HG02763 (cell line): ENCODE measurements at regions not wholly inside any gene's neighbourhood (a gene's known extent, or its start where the extent isn't known, plus 50 kb on each side); places are given as distances from the start of the nearest gene placed in this dataset.

Source experiments
- ATAC-seq: cut with Tn5 transposase; IDR thresholded peaks from one replicate; pipeline ENCODE4 v1.9.1; 2021; ENCODE audit warnings: mild to moderate bottlenecking, moderate library complexity; ENCODE audit not compliant: unreplicated experiment

DNA sequence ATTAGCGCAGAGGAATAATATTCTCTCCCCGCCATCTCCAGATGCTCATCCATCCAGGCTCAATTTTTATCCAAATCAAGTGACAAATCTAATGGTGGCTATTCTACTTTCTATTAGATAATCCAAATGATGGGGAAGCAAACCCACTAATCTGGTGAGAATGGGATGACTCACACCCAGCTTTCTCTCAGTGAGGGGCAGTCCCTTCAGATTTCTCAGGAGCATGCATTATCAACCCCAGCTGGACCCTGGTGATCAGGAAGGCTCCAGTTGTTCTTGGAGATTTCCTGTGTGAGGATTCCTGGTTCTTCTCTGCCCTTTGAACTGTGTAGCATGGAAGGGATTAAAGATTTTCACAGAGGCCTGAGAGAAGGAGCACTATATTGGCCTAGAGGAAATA, 358.0 kb downstream of the WDR72 start:
- no peak for ATAC-seq

- ATAC-seq, result no peak
These were observed 358.5 kb downstream of the WDR72 start for GRCh38 chr15:53400986-53401385.

- no peak for ATAC-seq
These were observed 362.3 kb downstream of the WDR72 start for GRCh38 chr15:53397041-53397616.

DNA sequence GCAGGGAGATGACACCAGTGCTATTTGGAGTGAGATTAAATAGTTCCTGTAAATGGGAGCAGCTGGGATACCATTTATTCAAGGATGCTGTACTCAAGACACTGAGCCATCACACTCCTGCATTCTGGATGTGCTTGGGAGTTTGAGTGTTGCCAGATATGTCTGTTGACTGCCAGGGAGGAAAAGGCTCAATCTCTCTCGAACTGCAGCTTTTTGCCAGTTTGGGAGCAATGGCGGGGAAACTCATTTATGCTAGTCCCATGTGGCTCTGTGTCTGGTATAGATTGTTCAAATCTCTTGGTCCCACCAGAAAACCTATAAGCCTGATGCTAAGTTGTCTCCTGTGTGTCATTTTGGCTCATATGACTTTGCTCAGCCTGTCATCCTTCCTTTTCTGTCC, 363.6 kb downstream of the WDR72 start:
- ATAC-seq, result no peak

DNA sequence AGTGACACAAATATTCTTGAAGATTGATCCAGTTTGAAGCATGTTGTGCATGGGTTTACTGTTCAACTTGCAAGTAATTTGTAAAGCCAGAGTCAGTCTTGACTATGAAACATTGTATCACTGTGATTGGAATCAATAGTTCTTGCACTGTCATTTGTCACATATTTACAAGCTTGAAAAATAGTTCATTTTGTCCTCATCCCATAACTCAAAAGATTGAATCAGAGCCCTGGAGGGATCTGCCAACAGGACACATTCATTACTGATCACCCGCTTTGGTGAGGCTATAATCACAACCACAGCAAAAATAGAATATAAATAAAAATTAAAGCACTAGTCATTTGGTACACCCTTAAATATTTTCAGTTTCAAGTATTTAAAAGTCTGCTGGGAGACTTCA, 368.9 kb downstream of the WDR72 start:
- no peak for ATAC-seq

GRCh38 chr15:53389271-53390037, 370.0 kb downstream of the WDR72 start:
- ATAC-seq, result no peak

DNA sequence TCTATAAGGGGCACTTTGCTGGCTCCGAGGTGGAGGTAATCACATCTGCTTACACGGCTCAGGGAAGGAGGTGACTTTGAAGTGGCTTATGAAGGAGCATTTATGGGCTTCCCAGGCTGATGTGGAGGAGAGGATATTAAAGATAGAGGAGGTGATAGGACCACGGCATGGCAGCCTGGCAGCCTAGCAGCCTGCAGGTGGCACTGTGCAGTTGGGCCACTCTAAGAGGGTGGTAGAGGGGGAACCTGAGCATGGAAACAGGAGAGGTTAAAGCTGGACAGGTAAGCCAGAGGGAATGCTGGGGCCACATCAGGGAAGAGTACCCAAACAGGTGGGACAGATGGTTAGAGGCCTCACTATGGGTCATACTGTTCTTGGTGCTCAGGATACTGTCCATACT, 375.0 kb downstream of the WDR72 start:
- no peak for ATAC-seq

GRCh38 chr15:53378096-53378800, 381.2 kb downstream of the WDR72 start:
- ATAC-seq, result no peak

DNA sequence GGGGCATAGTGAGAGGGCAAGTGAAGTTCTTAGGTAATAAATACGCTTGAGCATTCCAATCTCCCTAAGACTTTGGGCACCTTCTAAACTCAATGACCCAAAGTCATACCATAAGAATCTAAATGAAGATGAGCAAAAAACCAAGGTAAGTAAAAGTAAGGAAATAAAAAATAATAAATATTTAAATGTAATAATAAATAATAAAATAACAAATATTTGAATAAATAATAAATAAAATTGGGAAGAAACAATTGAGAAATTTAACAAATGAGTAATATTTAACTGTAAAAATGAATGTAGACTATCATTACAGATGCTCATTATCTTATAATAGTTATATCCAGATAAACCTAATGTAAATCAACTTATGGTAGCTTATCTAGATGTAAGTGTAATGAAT, 391.7 kb downstream of the WDR72 start:
- no peak for ATAC-seq

DNA sequence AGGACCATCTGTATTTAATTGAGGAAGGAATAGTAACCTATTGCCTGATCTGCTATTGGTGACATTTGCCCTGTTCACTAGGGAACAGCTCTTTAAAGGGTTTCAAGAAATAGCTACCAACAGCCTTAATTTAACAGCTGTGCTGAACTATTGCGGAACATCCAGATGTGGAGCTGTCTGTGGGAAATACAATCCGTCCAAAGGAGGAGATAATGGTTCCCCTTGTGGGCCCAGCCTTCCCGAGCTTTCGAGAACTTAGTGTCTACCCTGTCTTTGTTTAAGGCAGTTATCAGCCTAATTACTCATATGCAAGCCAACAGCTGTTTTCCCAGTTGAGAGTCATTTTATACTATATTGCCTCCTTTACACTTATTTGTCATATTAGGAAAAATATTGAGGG, 398.6 kb downstream of the WDR72 start:
- no peak for ATAC-seq

DNA sequence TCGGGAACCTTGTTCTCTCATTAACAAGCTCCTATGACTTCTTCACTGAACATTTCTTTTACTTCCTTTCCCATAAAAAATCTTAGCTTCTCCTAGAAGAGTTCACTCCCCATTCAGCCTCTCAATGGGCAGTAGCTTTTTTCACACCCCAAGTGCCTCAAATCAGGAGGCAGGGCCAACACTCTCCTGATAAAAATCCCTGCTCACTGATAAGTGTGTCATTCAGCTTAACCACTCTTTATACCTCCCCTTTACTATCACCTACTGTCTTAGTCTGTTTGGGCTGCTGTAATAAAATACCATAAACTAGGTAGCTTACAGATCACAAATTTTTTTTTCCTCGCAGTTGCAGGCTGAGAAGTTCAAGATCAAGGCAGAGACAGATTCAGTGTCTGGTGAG, 400.4 kb downstream of the WDR72 start:
- ATAC-seq, result no peak

DNA sequence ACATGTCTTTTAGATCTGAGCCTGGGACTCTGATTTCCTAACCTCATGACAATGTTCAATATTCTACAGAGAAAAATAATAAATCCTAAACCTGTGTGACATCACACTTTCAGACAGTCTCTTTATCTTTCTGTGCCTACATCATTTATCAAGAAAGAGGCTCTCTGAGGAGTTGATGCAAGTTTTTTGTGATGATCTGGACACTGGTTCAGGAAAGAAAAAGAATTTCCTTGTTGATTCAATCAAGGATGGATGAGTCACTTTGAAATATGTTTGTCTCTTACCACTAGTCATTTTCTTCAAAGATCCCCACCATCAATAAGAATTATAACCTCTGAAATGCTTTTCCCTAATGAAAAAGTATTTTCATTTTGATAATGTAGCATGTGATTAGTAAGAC, 404.6 kb downstream of the WDR72 start:
- ATAC-seq, result no peak

- ATAC-seq, result no peak
These were observed 408.1 kb downstream of the WDR72 start for GRCh38 chr15:53351373-53351772.

- no peak for ATAC-seq
These were observed 412.9 kb downstream of the WDR72 start for GRCh38 chr15:53346583-53346982.

DNA sequence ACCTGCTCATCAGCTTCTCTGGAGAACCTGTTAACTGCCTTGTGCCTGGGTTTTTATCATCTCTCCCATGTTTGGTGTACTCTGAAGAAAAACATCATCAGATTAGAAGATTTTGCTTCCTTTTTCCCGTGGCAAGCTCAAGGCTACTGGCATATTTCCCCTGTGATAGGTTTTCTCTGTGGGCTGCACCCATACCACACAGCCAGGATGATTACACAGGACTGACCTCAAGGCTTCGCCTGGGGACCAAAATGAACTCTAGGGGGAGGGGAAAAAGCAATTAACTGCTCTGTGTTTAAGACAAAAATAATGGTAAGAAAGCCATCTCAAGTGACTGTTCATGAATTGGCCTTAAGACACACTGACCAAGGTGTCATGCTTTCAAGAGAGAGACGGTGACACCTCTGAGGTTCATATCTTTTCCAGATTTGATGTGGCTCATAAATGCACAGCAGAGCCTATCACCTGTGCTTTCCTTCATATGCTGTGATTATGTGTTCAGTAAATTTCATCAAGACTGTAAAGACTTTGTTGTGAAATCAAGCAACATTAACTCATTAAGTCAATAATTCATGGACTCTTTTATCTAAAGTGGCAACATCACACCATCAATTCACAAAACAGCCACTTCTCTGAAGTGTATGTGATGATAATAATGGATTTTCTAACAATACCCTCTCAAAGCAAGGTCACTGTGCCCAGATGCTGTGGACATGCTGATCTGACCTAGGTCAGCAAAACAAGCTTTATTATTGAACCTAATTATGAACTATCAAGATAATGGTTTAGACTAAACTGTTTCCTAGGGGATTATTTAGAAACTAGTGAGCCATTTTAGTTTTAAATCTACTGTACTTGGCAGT, 427.9 kb downstream of the WDR72 start:
- ATAC-seq, result no peak

- ATAC-seq, result no peak
These were observed 431.1 kb downstream of the WDR72 start for GRCh38 chr15:53328341-53328740.

GRCh38 chr15:53324061-53324460, 435.4 kb downstream of the WDR72 start:
- no peak for ATAC-seq

DNA sequence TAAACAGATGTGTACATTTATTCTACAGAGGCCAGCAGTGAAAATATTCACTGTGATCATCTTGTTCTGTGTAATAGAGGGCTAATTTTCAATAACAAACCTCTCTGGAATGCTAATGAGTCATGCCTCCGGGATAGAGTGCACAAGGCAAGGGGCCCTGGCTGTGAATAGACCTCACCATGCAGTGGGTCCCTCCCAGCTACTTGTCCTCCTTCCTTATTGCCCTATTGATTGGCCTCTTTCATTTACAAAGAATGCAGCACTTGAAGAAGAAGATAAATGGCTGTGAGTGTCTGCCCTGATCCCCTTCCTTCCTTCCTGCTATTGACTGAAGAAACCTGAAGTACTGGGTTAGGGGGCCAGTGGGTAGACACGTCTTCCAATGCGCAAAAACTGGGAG, 436.3 kb downstream of the WDR72 start:
- no peak for ATAC-seq

DNA sequence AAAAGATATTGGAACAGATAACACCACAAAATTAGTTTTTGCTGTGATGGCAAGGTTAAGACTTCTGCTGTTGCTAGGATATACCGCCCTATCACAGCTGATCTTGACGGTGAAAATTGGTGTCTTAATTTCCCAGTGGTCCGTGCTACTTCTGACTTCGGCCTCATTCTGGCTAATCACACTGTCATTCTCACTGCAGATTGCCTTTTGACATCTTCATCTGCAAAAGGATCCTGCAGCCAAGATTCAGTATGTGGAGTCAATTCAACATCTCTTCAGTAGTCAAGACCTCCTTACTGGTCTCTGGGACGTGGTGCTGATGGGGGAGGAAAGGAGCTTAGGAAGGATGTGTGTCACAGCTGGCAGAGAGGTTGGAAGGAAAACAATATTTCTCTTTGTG, 438.6 kb downstream of the WDR72 start:
- no peak for ATAC-seq

- no peak for ATAC-seq
These were observed 446.8 kb downstream of the WDR72 start for GRCh38 chr15:53312707-53313106.

DNA sequence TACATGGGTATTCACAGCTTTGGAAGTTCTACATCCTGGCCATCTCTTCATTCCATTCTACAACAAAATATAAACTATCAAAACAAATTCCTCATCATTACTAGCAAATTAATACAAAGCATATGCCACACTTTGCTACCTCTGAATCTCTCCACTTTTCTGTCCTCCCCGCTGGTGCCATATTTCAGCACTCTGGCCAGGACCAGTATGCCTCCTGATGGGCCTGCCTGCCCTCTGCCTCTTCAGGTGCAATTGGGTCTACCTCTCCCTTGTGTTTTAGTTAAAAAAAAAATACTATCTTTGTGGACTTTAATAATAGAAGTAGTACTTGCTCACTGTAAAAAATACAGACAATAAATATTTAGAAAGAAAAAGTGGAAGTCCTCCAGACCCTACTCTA, 448.8 kb downstream of the WDR72 start:
- ATAC-seq, result no peak
